SK-N-SH (cell line): ENCODE measurements at regions not wholly inside any gene's neighbourhood (a gene's known extent, or its start where the extent isn't known, plus 50 kb on each side); places are given as distances from the start of the nearest gene placed in this dataset.
"Not testable (repeated sequence)": the region's sequence is repeated elsewhere in the genome, so short reads cannot be mapped to it uniquely, and the experiment has no call there.

Source experiments
- CTCF ChIA-PET: fragments of 300-600, 350-600 bp; formaldehyde crosslinking; extraction: SDS; loops from one replicate; lab custom pipeline; 2021; lab: Yijun Ruan, JAX
- POLR2A ChIA-PET: fragments of 350-600 bp; sonication (Branson Sonifier 250); formaldehyde crosslinking; extraction: SDS; loops from one replicate; lab custom pipeline; 2020; ENCODE audit warnings: antibody characterized with exemption, inconsistent platforms; lab: Yijun Ruan, JAX
- DNase-seq: peaks from one replicate; pipeline ENCODE4 v3.0.0; 2012
- H2AFZ ChIP-seq: fragments of 200-600 bp; sonication (generic); 2 replicates; pipeline ENCODE4 v1.8.1; 2016; ENCODE audit warnings: antibody characterized with exemption, mild to moderate bottlenecking, low read depth
- H3F3A ChIP-seq: fragments of 200-600 bp; sonication (generic); replicated peaks from 2 replicates; pipeline ENCODE3; 2016; ENCODE audit warnings: antibody characterized with exemption, mild to moderate bottlenecking; ENCODE audit not compliant: insufficient read depth
- H3K27ac ChIP-seq, 2 experiments: fragments of 200-500 bp in 1 of 2; fragments of 200-600 bp in 1 of 2; sonication (Bioruptor generic) in 1 of 2; sonication (generic), shearing (Covaris generic) in 1 of 2; 2 replicates each; pipeline versions ENCODE4 v1.5.1 to v1.6.1; 2014 to 2016; ENCODE audit warnings: low read depth in 2 of 2, inconsistent platforms in 1 of 2, low read length in 1 of 2, mild to moderate bottlenecking in 1 of 2, mixed read lengths in 1 of 2
- H3K27me3 ChIP-seq: fragments of 200-600 bp; sonication (generic), shearing (Covaris generic); 2 replicates; pipeline ENCODE4 v1.6.1; 2016; ENCODE audit warnings: mixed run types; ENCODE audit not compliant: insufficient read depth
- H3K36me3 ChIP-seq, 2 experiments: fragments of 200-500 bp in 1 of 2; fragments of 200-600 bp in 1 of 2; sonication (Bioruptor generic) in 1 of 2; sonication (generic) in 1 of 2; replicated peaks in 1 of 2; 2 replicates each; pipeline versions ENCODE3 to v1.5.1; 2014 to 2016; ENCODE audit warnings: low read length in 1 of 2, mild to moderate bottlenecking in 1 of 2; ENCODE audit not compliant: insufficient read depth in 2 of 2, control insufficient read depth in 1 of 2
- H3K4me1 ChIP-seq, 2 experiments: fragments of 200-500 bp in 1 of 2; fragments of 200-600 bp in 1 of 2; sonication (Bioruptor generic) in 1 of 2; sonication (generic), shearing (Covaris generic) in 1 of 2; 2 replicates each; pipeline versions ENCODE4 v1.5.1 to v1.6.1; 2014 to 2016; ENCODE audit warnings: low read depth in 1 of 2, low read length in 1 of 2, mixed run types in 1 of 2; ENCODE audit not compliant: insufficient read depth in 2 of 2, control insufficient read depth in 1 of 2
- H3K4me2 ChIP-seq: fragments of 200-600 bp; sonication (generic), shearing (Covaris generic); 2 replicates; pipeline ENCODE4 v1.6.1; 2017; ENCODE audit warnings: mixed run types
- H3K4me3 ChIP-seq, 2 experiments: fragments of 200-500 bp in 1 of 2; fragments of 200-600 bp in 1 of 2; sonication (Bioruptor generic) in 1 of 2; sonication (generic), shearing (Covaris generic) in 1 of 2; 2 replicates each; pipeline versions ENCODE4 v1.5.1 to v1.8.1; 2014 to 2016; ENCODE audit warnings: low read depth in 2 of 2, inconsistent platforms in 1 of 2, low read length in 1 of 2, mild to moderate bottlenecking in 1 of 2, mixed read lengths in 1 of 2, moderate library complexity in 1 of 2
- H3K79me2 ChIP-seq: fragments of 200-600 bp; sonication (generic); 2 replicates; pipeline ENCODE4 v1.8.1; 2017; ENCODE audit warnings: mild to moderate bottlenecking; ENCODE audit not compliant: insufficient read depth
- H3K9ac ChIP-seq: fragments of 200-600 bp; sonication (generic); 2 replicates; pipeline ENCODE4 v1.6.1; 2017; ENCODE audit warnings: mixed run types
- H3K9me2 ChIP-seq: fragments of 200-600 bp; sonication (generic); 2 replicates; pipeline ENCODE4 v1.6.1; 2017; ENCODE audit warnings: mixed run types
- H3K9me3 ChIP-seq: fragments of 200-600 bp; sonication (generic); 2 replicates; pipeline ENCODE4 v1.6.1; 2017; ENCODE audit warnings: mixed run types, mild to moderate bottlenecking, moderate library complexity
- H4K20me1 ChIP-seq: fragments of 200-600 bp; sonication (generic); 2 replicates; pipeline ENCODE4 v1.6.1; 2017; ENCODE audit warnings: mild to moderate bottlenecking, mixed run types; ENCODE audit not compliant: insufficient read depth
- CHD2 ChIP-seq: fragments of 150-350 bp; IDR thresholded peaks from 2 replicates; pipeline ENCODE4 v1.6.1; 2018; ENCODE audit warnings: low read length; ENCODE audit not compliant: partially characterized antibody
- EP300 ChIP-seq, 2 experiments: IDR thresholded peaks; 2 replicates each; pipeline versions ENCODE4 v1.4.0 to v1.6.1; 2012; ENCODE audit warnings: borderline replicate concordance in 1 of 2, low read depth in 1 of 2, low read length in 1 of 2
- GATA2 ChIP-seq: sonication (generic); formaldehyde crosslinking; IDR thresholded peaks from 2 replicates; pipeline ENCODE4 v1.5.0; 2020; ENCODE audit warnings: mild to moderate bottlenecking, missing genetic modification reagents
- NRF1 ChIP-seq: IDR thresholded peaks from 2 replicates; pipeline ENCODE4 v1.6.1; 2012; ENCODE audit warnings: low read depth, mild to moderate bottlenecking, low read length
- POLR2AphosphoS5 ChIP-seq: IDR thresholded peaks from 2 replicates; pipeline ENCODE4 v1.6.1; 2012; ENCODE audit warnings: low read depth, low read length
- RCOR1 ChIP-seq: fragments of 150-350 bp; IDR thresholded peaks from 2 replicates; pipeline ENCODE4 v1.6.1; 2017; ENCODE audit warnings: antibody characterized with exemption, low read length
- REST ChIP-seq: IDR thresholded peaks from 2 replicates; pipeline ENCODE4 v1.6.1; 2012; ENCODE audit warnings: mild to moderate bottlenecking, low read depth, low read length, moderate library complexity
- RXRA ChIP-seq: IDR thresholded peaks from 2 replicates; pipeline ENCODE4 v1.4.0; 2012; ENCODE audit warnings: low read depth, mild to moderate bottlenecking, borderline replicate concordance
- SIN3A ChIP-seq: IDR thresholded peaks from 2 replicates; pipeline ENCODE4 v1.6.1; 2012; ENCODE audit warnings: low read depth, mild to moderate bottlenecking, low read length, moderate library complexity, borderline replicate concordance
- TCF12 ChIP-seq: IDR thresholded peaks from 2 replicates; pipeline ENCODE4 v1.4.0; 2012
- YY1 ChIP-seq: IDR thresholded peaks from 2 replicates; pipeline ENCODE4 v1.4.0; 2012; ENCODE audit warnings: low read depth, mild to moderate bottlenecking
- WGBS: methylation state at CpG from one replicate; pipeline ENCODE4 v1.1.6; 2017; ENCODE audit warnings: low lambda C conversion rate; 5-methylcytosine and 5-hydroxymethylcytosine counted together
- TF ChIP-seq, protein P1 (sequence below): fragments of 200-600 bp; sonication (generic); IDR thresholded peaks from 2 replicates; pipeline ENCODE4 v1.6.1; 2017; ENCODE audit warnings: antibody characterized with exemption, mild to moderate bottlenecking, moderate library complexity

GRCh38 chr15:62326460-62327011, 161.5 kb upstream of the C2CD4B start:
- Histone ChIP-seq H3K27me3 (no peaks in the 10 kb centered on the region), H3K9me2 (no peaks in the 10 kb centered on the region), H3K79me2 (no peaks in the 10 kb centered on the region), H2AFZ (peak overlapping the region; percentile 23), H4K20me1 (no peaks in the 10 kb centered on the region), H3K4me2 (no peak overlapping the region), H3K4me1 (peaks cover 0 to 22% of the 10 kb centered on the region in 2 experiments; a peak in 2 of 4 replicates), H3F3A (no peaks in the 10 kb centered on the region), H3K27ac (peak overlapping the region in 1 of 2 experiments; percentile 90; a peak in 2 of 4 replicates), H3K36me3 (no peaks in the 10 kb centered on the region), H3K9me3 (no peaks in the 10 kb centered on the region), H3K4me3 (no peak overlapping the region), H3K9ac (no peak overlapping the region)
- ChIA-PET POLR2A (no interaction called here), CTCF (interaction anchor here (1.0 to 1.3 kb wide), 3 partner anchors 20 to 454 kb away, joined by 3 to 6 read pairs (median 4); no protein-coding TSS in a partner anchor)
- WGBS: 5% methylated on average over 3 of the region's 3 CpGs
- TF ChIP-seq, protein P1, sequence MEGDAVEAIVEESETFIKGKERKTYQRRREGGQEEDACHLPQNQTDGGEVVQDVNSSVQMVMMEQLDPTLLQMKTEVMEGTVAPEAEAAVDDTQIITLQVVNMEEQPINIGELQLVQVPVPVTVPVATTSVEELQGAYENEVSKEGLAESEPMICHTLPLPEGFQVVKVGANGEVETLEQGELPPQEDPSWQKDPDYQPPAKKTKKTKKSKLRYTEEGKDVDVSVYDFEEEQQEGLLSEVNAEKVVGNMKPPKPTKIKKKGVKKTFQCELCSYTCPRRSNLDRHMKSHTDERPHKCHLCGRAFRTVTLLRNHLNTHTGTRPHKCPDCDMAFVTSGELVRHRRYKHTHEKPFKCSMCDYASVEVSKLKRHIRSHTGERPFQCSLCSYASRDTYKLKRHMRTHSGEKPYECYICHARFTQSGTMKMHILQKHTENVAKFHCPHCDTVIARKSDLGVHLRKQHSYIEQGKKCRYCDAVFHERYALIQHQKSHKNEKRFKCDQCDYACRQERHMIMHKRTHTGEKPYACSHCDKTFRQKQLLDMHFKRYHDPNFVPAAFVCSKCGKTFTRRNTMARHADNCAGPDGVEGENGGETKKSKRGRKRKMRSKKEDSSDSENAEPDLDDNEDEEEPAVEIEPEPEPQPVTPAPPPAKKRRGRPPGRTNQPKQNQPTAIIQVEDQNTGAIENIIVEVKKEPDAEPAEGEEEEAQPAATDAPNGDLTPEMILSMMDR: no peak
- 0 out of 2 replicates have a peak, but pooled peaks have one; percentile 4 for TF ChIP-seq TCF12
- no peak for TF ChIP-seq YY1
- TF ChIP-seq EP300 (IDR thresholded peaks at IDR 0.05; ENCODE audit: borderline replicate concordance in 1 of 2, low read depth in 1 of 2, low read length in 1 of 2): peak in 1 of 2 experiments; percentile 38; a peak in 1 of 4 replicates
- peak; percentile 66 for TF ChIP-seq GATA2 (CRISPR knock-in tag)
- peak; percentile 45 for TF ChIP-seq CHD2
- TF ChIP-seq RCOR1: peak; percentile 57
- TF ChIP-seq REST: no peak
- DNase-seq: peak; percentile 67

DNA sequence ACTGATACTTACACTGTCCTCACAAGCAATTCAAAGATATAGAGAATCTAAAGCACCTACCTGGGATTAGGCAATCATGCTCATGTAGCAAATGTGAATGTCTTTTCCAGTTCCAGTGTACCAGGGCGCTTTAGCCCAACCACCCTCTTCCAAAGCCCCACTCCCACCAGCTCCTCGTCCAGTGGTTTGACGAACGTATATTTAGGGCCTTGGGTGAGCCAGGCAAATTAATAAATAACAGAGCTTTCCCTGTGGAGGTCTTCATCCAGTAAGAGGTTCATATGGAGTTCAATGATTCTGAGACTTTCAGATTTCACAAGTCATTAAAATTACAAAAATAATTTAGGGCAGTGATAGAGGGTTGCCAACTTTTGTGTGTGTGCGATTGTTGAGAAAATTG, 162.3 kb upstream of the C2CD4B start:
- Histone ChIP-seq H3K4me1 (peaks cover 0 to 22% of the 10 kb centered on the region in 2 experiments; a peak in 2 of 4 replicates), H4K20me1 (no peaks in the 10 kb centered on the region), H3K27me3 (no peaks in the 10 kb centered on the region), H3F3A (no peaks in the 10 kb centered on the region), H3K79me2 (no peaks in the 10 kb centered on the region), H2AFZ (no peak overlapping the region), H3K4me2 (no peak overlapping the region), H3K4me3 (no peak overlapping the region), H3K36me3 (no peaks in the 10 kb centered on the region), H3K27ac (peak overlapping the region in 1 of 2 experiments; percentile 90; a peak in 2 of 4 replicates), H3K9me2 (no peaks in the 10 kb centered on the region), H3K9me3 (no peaks in the 10 kb centered on the region), H3K9ac (no peak overlapping the region)
- WGBS: 92% methylated on average over 5 of the region's 5 CpGs
- ChIA-PET CTCF (interaction anchor here (0.7 to 1.3 kb wide), 2 partner anchors 455 to 690 kb away, joined by 3 read pairs; no protein-coding TSS in a partner anchor), POLR2A (no interaction called here)
- DNase-seq: no peak
- TF ChIP-seq NRF1: no peak
- TF ChIP-seq RXRA: no peak
- no peak for TF ChIP-seq RCOR1
- TF ChIP-seq POLR2AphosphoS5: no peak
- TF ChIP-seq SIN3A: no peak

- POLR2A ChIA-PET, H3K27me3 ChIP-seq, H4K20me1 ChIP-seq, H3K9me2 ChIP-seq, DNase-seq, H3K79me2 ChIP-seq, H3K4me3 ChIP-seq, H2AFZ ChIP-seq, H3K4me1 ChIP-seq, H3K9me3 ChIP-seq, H3F3A ChIP-seq, H3K9ac ChIP-seq, H3K27ac ChIP-seq, H3K36me3 ChIP-seq, CTCF ChIA-PET, H3K4me2 ChIP-seq: not testable (repeated sequence)
- no CpG with 5 or more reads among the region's 29 CpGs for WGBS
Observed at GRCh38 chr15:62332472-62332871, 167.4 kb upstream of the C2CD4B start.
